ENCODE measurements at regions not wholly inside any gene's neighbourhood (a gene's known extent, or its start where the extent isn't known, plus 50 kb on each side); places are given as distances from the start of the nearest gene placed in this dataset.

DNA sequence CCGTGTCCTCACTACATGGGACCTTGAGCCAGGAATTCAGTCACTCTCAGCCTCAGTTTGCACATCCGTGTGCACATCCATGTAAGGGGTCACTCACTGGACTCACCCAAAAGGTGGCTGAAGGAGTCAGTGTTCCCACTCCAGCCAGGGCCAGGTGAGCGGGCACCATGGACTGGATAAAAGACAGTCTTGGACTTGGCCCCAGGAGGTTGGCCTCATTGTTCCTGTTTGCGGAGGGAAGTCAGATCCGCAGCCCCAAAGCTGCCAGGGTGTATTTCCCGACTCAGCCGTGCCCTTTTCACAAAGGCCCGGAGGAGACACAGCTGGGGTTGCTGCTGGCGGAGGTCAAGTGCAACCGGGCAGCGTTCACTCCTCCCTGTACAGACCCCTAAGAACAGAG, 170.7 kb upstream of the MYL2 start:
- Histone ChIP-seq H3K36me3 (ENCODE audit: control insufficient read depth, insufficient read depth, low read length) (no peaks in the 10 kb centered on the region), H3K27ac (ENCODE audit: low read depth, low read length) (no peak overlapping the region), H3K27me3 (ENCODE audit: control insufficient read depth, insufficient read depth, low read length) (peaks cover 2% of the 10 kb centered on the region), H3K9ac (ENCODE audit: low read length) (no peak overlapping the region), H3K4me1 (ENCODE audit: control insufficient read depth, insufficient read depth, low read length) (no peaks in the 10 kb centered on the region), H3K4me3 (ENCODE audit: low read length) (no peak overlapping the region)

DNA sequence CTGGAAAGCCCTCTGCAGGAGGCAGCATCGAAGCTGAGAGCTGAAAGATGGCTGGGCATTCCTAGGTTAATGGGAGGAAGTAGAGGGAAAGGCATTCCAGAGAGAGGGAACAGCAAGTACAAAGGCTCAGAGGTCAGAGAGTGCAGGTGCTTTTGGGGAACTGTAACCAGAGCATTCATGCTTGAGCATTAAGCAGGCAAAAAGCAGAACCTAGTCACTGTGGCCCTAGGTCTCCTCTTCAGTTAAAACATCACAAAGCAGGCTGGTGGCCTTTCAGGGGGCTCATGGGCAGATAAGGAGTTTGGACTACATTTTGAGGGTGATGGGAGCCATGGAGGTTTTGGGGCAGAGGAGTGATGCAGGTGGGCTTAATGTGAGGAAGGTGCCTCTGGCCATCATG, 169.2 kb upstream of the MYL2 start:
- no peaks in the 10 kb centered on the region for H3K4me1 ChIP-seq (ENCODE audit: control insufficient read depth, insufficient read depth, low read length)
- H3K36me3 ChIP-seq (ENCODE audit: control insufficient read depth, insufficient read depth, low read length) = no peaks in the 10 kb centered on the region
- no peak overlapping the region for H3K4me3 ChIP-seq (ENCODE audit: low read length)
- no peak overlapping the region for H3K9ac ChIP-seq (ENCODE audit: low read length)
- no peak overlapping the region for H3K27ac ChIP-seq (ENCODE audit: low read depth, low read length)
- no peaks in the 10 kb centered on the region for H3K27me3 ChIP-seq (ENCODE audit: control insufficient read depth, insufficient read depth, low read length)

DNA sequence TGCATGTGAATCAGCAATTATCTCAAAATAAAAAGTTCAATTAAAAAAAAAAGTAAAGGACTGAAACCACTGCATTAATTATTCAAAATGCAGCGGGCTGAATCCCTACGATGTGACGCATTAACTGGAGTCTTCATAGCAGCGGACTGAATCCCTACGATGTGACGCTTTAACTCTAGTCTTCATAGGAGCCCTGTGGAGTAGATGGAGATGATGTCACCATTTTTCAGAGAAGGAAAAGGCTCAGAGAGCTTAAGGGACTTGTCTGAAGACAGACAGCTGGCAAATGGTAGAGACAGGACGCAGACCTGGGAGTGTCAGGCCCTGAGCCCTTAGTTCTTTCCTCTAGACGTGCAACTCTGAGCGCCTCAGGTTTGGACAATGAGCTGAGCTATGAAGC, 168.0 kb upstream of the MYL2 start:
- H3K4me3 ChIP-seq (ENCODE audit: low read length) = no peak overlapping the region
- no peaks in the 10 kb centered on the region for H3K4me1 ChIP-seq (ENCODE audit: control insufficient read depth, insufficient read depth, low read length)
- H3K9ac ChIP-seq (ENCODE audit: low read length) = no peak overlapping the region
- no peaks in the 10 kb centered on the region for H3K27me3 ChIP-seq (ENCODE audit: control insufficient read depth, insufficient read depth, low read length)
- no peak overlapping the region for H3K27ac ChIP-seq (ENCODE audit: low read depth, low read length)
- no peaks in the 10 kb centered on the region for H3K36me3 ChIP-seq (ENCODE audit: control insufficient read depth, insufficient read depth, low read length)

DNA sequence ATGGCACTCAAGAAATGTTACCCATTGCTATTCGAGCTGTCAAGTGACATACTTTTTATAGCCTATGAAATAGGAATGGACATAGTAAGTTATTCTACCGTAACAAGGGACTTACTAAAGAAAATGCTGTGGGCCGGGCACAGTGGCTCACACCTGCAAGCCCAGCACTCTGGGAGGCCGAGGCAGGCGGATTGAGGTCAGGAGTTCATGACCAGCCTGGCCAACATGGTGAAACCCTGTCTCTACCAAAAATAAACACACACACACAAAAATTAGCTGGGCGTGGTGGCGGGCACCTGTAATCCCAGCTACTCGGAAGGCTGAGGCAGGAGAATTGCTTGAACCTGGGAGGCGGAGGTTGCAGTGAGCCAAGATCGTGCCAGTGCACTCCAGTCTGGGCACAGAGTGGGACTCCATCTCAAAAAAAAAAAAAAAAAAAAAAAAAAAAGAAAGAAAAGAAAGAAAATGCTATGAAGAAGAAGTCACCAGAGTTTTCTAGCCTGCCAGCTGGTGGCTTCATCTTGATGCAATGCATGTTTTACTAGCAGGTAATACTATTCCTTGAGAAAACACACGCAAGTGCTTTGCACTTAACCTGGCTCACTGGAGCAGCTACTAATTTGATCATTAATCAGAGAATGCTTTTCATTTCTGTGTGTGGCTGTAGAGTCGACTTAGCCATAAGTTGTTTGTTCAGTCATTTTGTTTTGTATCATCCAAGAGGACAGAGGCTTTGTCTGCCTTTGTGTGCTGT, 166.7 kb upstream of the MYL2 start:
- Histone ChIP-seq H3K36me3 (ENCODE audit: control insufficient read depth, insufficient read depth, low read length) (no peaks in the 10 kb centered on the region), H3K4me1 (ENCODE audit: control insufficient read depth, insufficient read depth, low read length) (no peaks in the 10 kb centered on the region), H3K9ac (ENCODE audit: low read length) (no peak overlapping the region), H3K27me3 (ENCODE audit: control insufficient read depth, insufficient read depth, low read length) (no peaks in the 10 kb centered on the region), H3K4me3 (ENCODE audit: low read length) (no peak overlapping the region), H3K27ac (ENCODE audit: low read depth, low read length) (no peak overlapping the region)

DNA sequence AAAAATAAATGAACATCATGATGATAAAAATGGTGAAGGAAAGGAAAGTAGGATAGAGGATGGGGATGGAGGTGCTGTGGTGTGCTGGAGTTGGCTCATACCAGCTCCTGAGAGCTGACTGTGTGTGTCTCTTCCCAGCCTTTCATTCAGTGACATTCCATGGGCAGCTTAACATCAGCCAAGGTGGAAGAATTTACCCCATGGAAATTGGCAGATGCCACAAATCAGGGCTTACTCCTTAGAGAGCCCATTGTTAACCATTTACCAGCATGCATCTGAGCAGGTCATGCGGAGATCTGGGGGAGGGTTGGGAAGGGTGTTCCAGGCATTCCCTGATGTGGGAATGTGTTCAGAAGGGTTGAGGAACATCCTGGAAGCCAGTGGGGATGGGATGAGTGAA, 164.7 kb upstream of the MYL2 start:
- Histone ChIP-seq H3K27ac (ENCODE audit: low read depth, low read length) (no peak overlapping the region), H3K36me3 (ENCODE audit: control insufficient read depth, insufficient read depth, low read length) (no peaks in the 10 kb centered on the region), H3K4me3 (ENCODE audit: low read length) (no peak overlapping the region), H3K9ac (ENCODE audit: low read length) (no peak overlapping the region), H3K27me3 (ENCODE audit: control insufficient read depth, insufficient read depth, low read length) (no peaks in the 10 kb centered on the region), H3K4me1 (ENCODE audit: control insufficient read depth, insufficient read depth, low read length) (no peaks in the 10 kb centered on the region)

DNA sequence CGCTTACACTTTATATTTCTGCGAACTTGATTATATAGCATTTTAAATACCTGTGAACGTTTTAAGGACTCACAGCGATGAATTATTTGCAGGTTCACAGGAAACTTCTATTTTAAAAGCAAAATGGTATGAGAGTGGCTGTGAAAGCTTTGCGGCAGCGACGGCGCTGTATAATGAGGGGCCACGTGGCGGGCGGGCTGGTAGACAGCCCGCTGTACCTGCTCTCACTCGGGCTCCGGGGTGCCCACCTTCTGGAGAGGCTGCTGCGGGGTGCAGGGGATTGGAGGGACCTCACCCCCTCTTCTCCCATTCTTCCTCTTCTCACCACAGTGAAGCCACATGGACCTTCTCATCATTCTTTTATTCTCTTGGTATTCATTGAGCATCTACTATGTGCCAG, 164.2 kb upstream of the MYL2 start:
- Histone ChIP-seq H3K4me1 (ENCODE audit: control insufficient read depth, insufficient read depth, low read length) (no peaks in the 10 kb centered on the region), H3K4me3 (ENCODE audit: low read length) (no peak overlapping the region), H3K27me3 (ENCODE audit: control insufficient read depth, insufficient read depth, low read length) (no peaks in the 10 kb centered on the region), H3K36me3 (ENCODE audit: control insufficient read depth, insufficient read depth, low read length) (no peaks in the 10 kb centered on the region), H3K9ac (ENCODE audit: low read length) (no peak overlapping the region), H3K27ac (ENCODE audit: low read depth, low read length) (no peak overlapping the region)

DNA sequence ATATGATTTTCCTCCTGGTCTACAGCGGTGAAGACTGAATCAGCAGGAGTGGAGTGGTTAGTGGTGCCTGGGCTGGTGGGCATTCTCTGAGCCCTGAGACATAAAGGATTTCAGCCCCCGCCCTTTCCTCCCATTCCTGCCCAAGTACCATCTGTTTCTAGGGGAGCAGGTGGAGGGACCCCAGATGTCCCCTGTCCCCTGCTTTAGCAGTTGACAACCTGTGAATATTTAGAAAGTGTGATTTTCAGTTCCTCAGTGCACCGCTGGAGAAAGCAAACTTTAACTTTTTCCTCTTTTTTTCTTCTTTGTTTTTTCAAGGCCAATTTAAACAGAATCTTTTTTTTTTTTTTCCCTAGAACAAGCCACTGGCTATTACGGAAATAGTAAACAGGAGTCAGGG, 163.8 kb upstream of the MYL2 start:
- H3K36me3 ChIP-seq (ENCODE audit: control insufficient read depth, insufficient read depth, low read length) = no peaks in the 10 kb centered on the region
- no peak overlapping the region for H3K9ac ChIP-seq (ENCODE audit: low read length)
- H3K4me1 ChIP-seq (ENCODE audit: control insufficient read depth, insufficient read depth, low read length) = no peaks in the 10 kb centered on the region
- H3K27ac ChIP-seq (ENCODE audit: low read depth, low read length) = no peak overlapping the region
- H3K4me3 ChIP-seq (ENCODE audit: low read length) = no peak overlapping the region
- H3K27me3 ChIP-seq (ENCODE audit: control insufficient read depth, insufficient read depth, low read length) = no peaks in the 10 kb centered on the region

DNA sequence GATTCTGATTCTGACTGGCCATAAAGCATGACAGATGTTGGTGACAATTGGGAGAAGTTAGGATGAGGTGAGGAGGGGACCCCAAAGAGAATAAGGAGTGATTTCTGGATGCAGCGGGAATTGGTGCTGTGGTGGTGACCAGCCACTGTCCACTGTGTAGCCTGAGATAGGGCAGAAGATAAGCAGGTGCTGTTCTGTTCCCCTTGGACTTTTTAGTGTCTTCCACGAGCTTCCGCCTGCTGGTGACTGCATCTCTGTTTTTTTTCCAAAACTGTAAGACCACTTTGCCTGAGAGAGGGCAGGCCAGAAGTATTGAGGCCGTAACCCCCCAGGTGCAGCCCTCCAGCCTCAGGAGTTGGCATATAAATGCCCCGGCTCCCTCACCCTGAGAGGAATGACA, 161.2 kb upstream of the MYL2 start:
- no peaks in the 10 kb centered on the region for H3K27me3 ChIP-seq (ENCODE audit: control insufficient read depth, insufficient read depth, low read length)
- no peak overlapping the region for H3K4me3 ChIP-seq (ENCODE audit: low read length)
- no peak overlapping the region for H3K27ac ChIP-seq (ENCODE audit: low read depth, low read length)
- H3K36me3 ChIP-seq (ENCODE audit: control insufficient read depth, insufficient read depth, low read length) = no peaks in the 10 kb centered on the region
- no peak overlapping the region for H3K9ac ChIP-seq (ENCODE audit: low read length)
- no peaks in the 10 kb centered on the region for H3K4me1 ChIP-seq (ENCODE audit: control insufficient read depth, insufficient read depth, low read length)

DNA sequence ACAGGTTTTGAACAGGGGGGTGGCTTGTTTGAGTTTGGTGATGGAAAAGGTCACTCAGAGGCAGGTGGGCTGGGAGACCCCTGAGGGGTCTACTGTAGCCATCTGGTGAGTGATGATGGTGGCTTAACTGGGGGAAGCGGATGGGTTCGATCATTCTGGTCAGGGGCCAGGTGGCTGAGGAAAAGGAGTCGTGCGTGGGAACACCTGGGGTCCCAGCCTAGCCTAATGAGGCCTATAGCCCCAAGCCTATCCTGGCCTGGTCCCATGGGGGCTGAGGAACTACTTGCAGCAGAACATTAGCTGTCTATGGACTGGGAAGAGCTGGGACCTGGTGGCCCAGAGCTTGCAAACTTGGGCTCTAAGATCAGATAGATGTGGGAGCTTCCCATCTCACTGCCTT, 158.4 kb upstream of the MYL2 start:
- Histone ChIP-seq H3K4me1 (ENCODE audit: control insufficient read depth, insufficient read depth, low read length) (no peaks in the 10 kb centered on the region), H3K36me3 (ENCODE audit: control insufficient read depth, insufficient read depth, low read length) (no peaks in the 10 kb centered on the region), H3K9ac (ENCODE audit: low read length) (no peak overlapping the region), H3K4me3 (ENCODE audit: low read length) (no peak overlapping the region), H3K27ac (ENCODE audit: low read depth, low read length) (no peak overlapping the region), H3K27me3 (ENCODE audit: control insufficient read depth, insufficient read depth, low read length) (no peaks in the 10 kb centered on the region)

DNA sequence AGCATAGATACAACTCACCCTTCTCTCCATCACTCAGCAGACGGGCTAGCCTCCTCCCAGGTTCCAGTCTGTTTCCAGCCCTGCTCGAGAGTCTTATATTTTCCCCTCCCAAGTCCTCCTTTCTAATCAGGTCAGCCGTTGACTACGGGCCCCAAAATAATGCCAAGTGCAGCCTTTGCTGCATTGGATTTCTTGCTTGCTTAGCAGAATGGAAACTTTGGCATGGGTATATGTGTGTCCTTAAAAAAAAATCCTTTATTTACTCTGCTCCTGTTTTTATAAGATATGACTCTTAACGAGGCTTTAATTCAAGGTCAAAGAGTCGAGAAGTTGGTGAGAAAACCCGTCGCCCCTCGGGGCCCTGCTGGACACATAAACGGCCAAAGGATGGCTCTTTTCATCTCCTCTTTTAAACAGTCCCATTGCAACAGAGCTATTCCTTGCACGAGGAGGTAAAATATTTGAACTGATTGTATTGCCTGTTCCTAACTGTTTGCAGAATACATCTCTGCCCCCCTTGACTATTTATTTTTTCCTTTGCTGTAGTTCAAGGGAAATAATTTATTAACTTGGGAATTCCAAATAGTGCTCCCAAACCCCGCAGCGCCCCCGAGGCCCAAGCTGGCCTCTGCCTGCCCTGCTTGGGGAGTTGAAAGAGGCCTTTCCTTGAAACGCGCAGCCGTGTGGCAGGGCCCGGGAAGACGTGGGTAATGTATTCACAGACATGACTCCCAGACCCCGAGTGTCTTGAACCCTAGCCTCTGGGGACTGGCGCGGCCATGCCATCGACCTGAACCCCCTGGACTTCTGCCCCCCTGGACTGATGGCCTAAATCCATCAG, 156.5 kb upstream of the MYL2 start:
- H3K9ac ChIP-seq (ENCODE audit: low read length) = no peak overlapping the region
- no peak overlapping the region for H3K4me3 ChIP-seq (ENCODE audit: low read length)
- no peaks in the 10 kb centered on the region for H3K27me3 ChIP-seq (ENCODE audit: control insufficient read depth, insufficient read depth, low read length)
- H3K36me3 ChIP-seq (ENCODE audit: control insufficient read depth, insufficient read depth, low read length) = no peaks in the 10 kb centered on the region
- no peaks in the 10 kb centered on the region for H3K4me1 ChIP-seq (ENCODE audit: control insufficient read depth, insufficient read depth, low read length)
- no peak overlapping the region for H3K27ac ChIP-seq (ENCODE audit: low read depth, low read length)

DNA sequence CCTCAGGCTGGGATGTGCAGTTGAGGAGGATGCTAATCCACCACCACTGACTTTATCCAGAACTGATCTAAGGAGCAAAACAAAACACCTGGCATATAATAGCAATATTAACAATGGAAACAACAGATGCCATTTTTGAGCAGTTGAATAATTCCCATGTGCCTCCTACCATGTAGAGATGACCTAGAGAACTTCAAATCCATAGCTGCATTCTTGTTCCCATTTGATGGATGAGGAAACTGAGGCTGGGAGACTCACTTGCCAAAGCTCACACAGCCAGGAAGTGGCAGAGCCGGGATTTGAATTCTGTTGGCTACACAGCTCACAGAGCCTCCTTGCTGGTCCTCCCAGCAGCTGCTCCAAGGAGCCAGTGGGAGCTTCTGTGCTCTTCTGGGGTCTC, 155.8 kb upstream of the MYL2 start:
- H3K4me1 ChIP-seq (ENCODE audit: control insufficient read depth, insufficient read depth, low read length) = no peaks in the 10 kb centered on the region
- no peaks in the 10 kb centered on the region for H3K27me3 ChIP-seq (ENCODE audit: control insufficient read depth, insufficient read depth, low read length)
- H3K4me3 ChIP-seq (ENCODE audit: low read length) = no peak overlapping the region
- no peak overlapping the region for H3K9ac ChIP-seq (ENCODE audit: low read length)
- no peak overlapping the region for H3K27ac ChIP-seq (ENCODE audit: low read depth, low read length)
- H3K36me3 ChIP-seq (ENCODE audit: control insufficient read depth, insufficient read depth, low read length) = no peaks in the 10 kb centered on the region

DNA sequence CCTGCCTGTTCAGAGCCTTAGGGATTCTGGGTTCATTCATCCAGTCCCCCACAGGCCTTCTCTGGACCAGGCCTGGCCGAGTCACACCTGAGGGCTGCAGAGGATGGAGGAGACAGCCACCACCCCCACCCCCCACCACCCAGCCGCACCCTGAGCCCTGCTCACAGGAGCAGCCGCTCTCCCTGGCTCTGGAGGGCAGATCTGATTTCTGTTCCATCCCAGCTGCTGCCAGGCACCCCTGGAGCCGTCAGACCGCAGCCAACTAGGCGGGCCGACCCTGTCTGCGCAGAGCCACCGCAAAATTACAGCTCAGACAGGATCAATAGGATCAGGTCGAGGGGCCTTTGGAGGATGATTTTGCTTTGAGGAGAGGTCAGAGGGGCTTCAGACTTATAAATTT, 154.6 kb upstream of the MYL2 start:
- H3K9ac ChIP-seq (ENCODE audit: low read length) = no peak overlapping the region
- no peaks in the 10 kb centered on the region for H3K27me3 ChIP-seq (ENCODE audit: control insufficient read depth, insufficient read depth, low read length)
- H3K4me1 ChIP-seq (ENCODE audit: control insufficient read depth, insufficient read depth, low read length) = no peaks in the 10 kb centered on the region
- no peaks in the 10 kb centered on the region for H3K36me3 ChIP-seq (ENCODE audit: control insufficient read depth, insufficient read depth, low read length)
- H3K4me3 ChIP-seq (ENCODE audit: low read length) = no peak overlapping the region
- no peak overlapping the region for H3K27ac ChIP-seq (ENCODE audit: low read depth, low read length)

DNA sequence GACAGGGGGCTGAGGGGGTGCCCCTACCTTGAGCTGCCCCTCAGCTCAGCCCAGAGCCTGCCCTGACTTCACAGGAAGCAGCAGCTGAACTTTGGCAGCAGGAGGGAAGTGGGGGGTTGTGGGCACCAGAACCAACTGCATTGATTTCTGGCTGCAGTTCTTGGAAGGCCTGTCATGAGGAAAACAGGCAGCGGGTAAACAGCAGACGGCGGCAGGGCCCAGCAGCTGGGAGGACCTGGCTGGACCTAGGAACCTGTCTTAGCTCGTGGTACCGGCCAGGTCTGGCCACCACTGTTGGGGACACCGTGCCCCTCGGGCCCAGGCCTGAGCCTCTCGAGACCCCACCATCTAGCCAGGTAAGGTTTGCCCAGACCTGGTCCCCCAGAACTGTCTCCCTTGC, 154.2 kb upstream of the MYL2 start:
- Histone ChIP-seq H3K4me1 (ENCODE audit: control insufficient read depth, insufficient read depth, low read length) (no peaks in the 10 kb centered on the region), H3K27ac (ENCODE audit: low read depth, low read length) (no peak overlapping the region), H3K27me3 (ENCODE audit: control insufficient read depth, insufficient read depth, low read length) (no peaks in the 10 kb centered on the region), H3K9ac (ENCODE audit: low read length) (no peak overlapping the region), H3K4me3 (ENCODE audit: low read length) (no peak overlapping the region), H3K36me3 (ENCODE audit: control insufficient read depth, insufficient read depth, low read length) (no peaks in the 10 kb centered on the region)

Data from rectal smooth muscle tissue (tissue), 1 donor.